ENCODE measurements at regions not wholly inside any gene's neighbourhood (a gene's known extent, or its start where the extent isn't known, plus 50 kb on each side); places are given as distances from the start of the nearest gene placed in this dataset.

DNA sequence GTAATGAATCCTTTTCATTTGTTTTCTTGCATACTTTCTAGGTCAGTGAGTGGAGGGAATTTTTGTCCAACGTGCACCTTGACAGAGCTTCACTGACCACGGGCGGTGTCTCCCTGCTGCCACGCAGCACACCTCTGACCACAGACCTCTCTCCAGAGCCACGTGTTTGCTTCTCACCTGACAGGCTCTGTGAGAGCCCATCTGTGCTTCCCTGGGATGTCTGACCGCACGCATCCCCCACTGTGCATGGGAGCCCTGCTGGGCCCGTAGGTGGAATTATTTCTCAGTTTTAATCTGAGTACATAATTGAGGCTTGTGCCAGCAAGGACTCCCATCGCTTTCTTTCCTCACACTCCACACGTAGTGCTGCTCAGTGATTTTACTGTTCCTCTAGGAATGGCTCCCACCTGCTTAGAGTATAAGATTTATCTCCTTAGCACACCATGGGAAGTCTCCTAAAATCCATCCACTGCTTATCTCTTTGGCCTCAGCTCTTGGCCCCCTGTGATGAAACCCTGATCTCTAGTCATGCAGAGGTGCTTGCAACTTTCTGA, 482.6 kb downstream of the TSN start:
- TF ChIP-seq EZH2 (IDR thresholded peaks at IDR 0.05; ENCODE audit: insufficient read depth, poor library complexity, severe bottlenecking) (no peak), EZH2phosphoT487 (IDR thresholded peaks at IDR 0.05; ENCODE audit: insufficient read depth, low read depth) (no peak)
